ENCODE measurements at regions not wholly inside any gene's neighbourhood (a gene's known extent, or its start where the extent isn't known, plus 50 kb on each side); places are given as distances from the start of the nearest gene placed in this dataset.

- TF ChIP-seq EZH2phosphoT487 (IDR thresholded peaks at IDR 0.05; ENCODE audit: borderline replicate concordance) (no peak), JUND (IDR thresholded peaks at IDR 0.05) (no peak), RAD21 (IDR thresholded peaks at IDR 0.05; ENCODE audit: low read depth) (no peak), CTCF (IDR thresholded peaks at IDR 0.05 in 2 of 3, conservative IDR thresholded peaks at IDR 0.05 in 1 of 3; ENCODE audit: borderline replicate concordance in 1 of 3, insufficient read depth in 1 of 3, low read depth in 2 of 3, low read length in 2 of 3) (no peak), POLR2AphosphoS5 (IDR thresholded peaks at IDR 0.05; ENCODE audit: low read depth, low read length) (no peak), MAX (IDR thresholded peaks at IDR 0.05) (no peak), REST (IDR thresholded peaks at IDR 0.05; ENCODE audit: low read depth) (no peak), ATF3 (IDR thresholded peaks at IDR 0.05) (no peak), POLR2A (IDR thresholded peaks at IDR 0.05; ENCODE audit: borderline replicate concordance, extremely low read depth, insufficient read depth, insufficient read length) (no peak), SRF (IDR thresholded peaks at IDR 0.05; ENCODE audit: low read depth) (no peak), EZH2 (IDR thresholded peaks at IDR 0.05) (no peak), SP1 (IDR thresholded peaks at IDR 0.05; ENCODE audit: low read depth) (no peak), TCF7L2 (IDR thresholded peaks at IDR 0.05; ENCODE audit: borderline replicate concordance, extremely low read depth, insufficient read depth, insufficient read length) (no peak), YY1 (IDR thresholded peaks at IDR 0.05; ENCODE audit: extremely low read depth, insufficient replicate concordance, low read depth, low read length) (no peak)
These were observed 236.9 kb upstream of the HES1 start for GRCh38 chr3:193899001-193899400.
